Activated T-cell treated with anti-CD3 and anti-CD28 coated beads for 4 hours (primary cell): ENCODE measurements at regions not wholly inside any gene's neighbourhood (a gene's known extent, or its start where the extent isn't known, plus 50 kb on each side); places are given as distances from the start of the nearest gene placed in this dataset.
"Not testable (repeated sequence)": the region's sequence is repeated elsewhere in the genome, so short reads cannot be mapped to it uniquely, and the experiment has no call there.

Experiments used
- DNase-seq: peaks from one replicate; pipeline ENCODE4 v3.0.0-alpha.2; 2020

GRCh38 chr3:6062261-6063187 lies 798.4 kb upstream of the GRM7 start:
- DNase-seq, result no peak

GRCh38 chr3:6066397-6066796 lies 794.5 kb upstream of the GRM7 start:
- no peak for DNase-seq

GRCh38 chr3:6066868-6067578 lies 793.9 kb upstream of the GRM7 start:
- not testable (repeated sequence) for DNase-seq

- no peak for DNase-seq
Observed at GRCh38 chr3:6074952-6075351, 786.0 kb upstream of the GRM7 start.

GRCh38 chr3:6078436-6078835 lies 782.5 kb upstream of the GRM7 start:
- no peak for DNase-seq

GRCh38 chr3:6079011-6079410 lies 781.9 kb upstream of the GRM7 start:
- no peak for DNase-seq

GRCh38 chr3:6079561-6080179 lies 781.2 kb upstream of the GRM7 start:
- no peak for DNase-seq

- DNase-seq, result no peak
Observed at GRCh38 chr3:6088433-6088832, 772.5 kb upstream of the GRM7 start.

GRCh38 chr3:6089780-6090179 lies 771.1 kb upstream of the GRM7 start:
- no peak for DNase-seq

- no peak for DNase-seq
Observed at GRCh38 chr3:6091262-6091661, 769.7 kb upstream of the GRM7 start.

- DNase-seq, result no peak
Observed at GRCh38 chr3:6095006-6095405, 765.9 kb upstream of the GRM7 start.

- no peak for DNase-seq
Observed at GRCh38 chr3:6097021-6097420, 763.9 kb upstream of the GRM7 start.

GRCh38 chr3:6097556-6097955 lies 763.4 kb upstream of the GRM7 start:
- DNase-seq, result no peak

GRCh38 chr3:6098516-6099157 lies 762.3 kb upstream of the GRM7 start:
- no peak for DNase-seq

GRCh38 chr3:6099458-6100075 lies 761.3 kb upstream of the GRM7 start:
- DNase-seq, result no peak

- DNase-seq, result no peak
Observed at GRCh38 chr3:6105187-6105586, 755.7 kb upstream of the GRM7 start.

- DNase-seq, result no peak
Observed at GRCh38 chr3:6108957-6109356, 752.0 kb upstream of the GRM7 start.

GRCh38 chr3:6110451-6110850 lies 750.5 kb upstream of the GRM7 start:
- no peak for DNase-seq

- DNase-seq, result no peak
Observed at GRCh38 chr3:6112546-6112945, 748.4 kb upstream of the GRM7 start.

- no peak for DNase-seq
Observed at GRCh38 chr3:6113338-6113737, 747.6 kb upstream of the GRM7 start.

GRCh38 chr3:6119367-6119766 lies 741.5 kb upstream of the GRM7 start:
- DNase-seq, result no peak

GRCh38 chr3:6120786-6121185 lies 740.1 kb upstream of the GRM7 start:
- DNase-seq, result no peak

- DNase-seq, result no peak
Observed at GRCh38 chr3:6124875-6125274, 736.0 kb upstream of the GRM7 start.
